Testis (tissue), 2 donors: ENCODE measurements at regions not wholly inside any gene's neighbourhood (a gene's known extent, or its start where the extent isn't known, plus 50 kb on each side); places are given as distances from the start of the nearest gene placed in this dataset.

Experiments used
- DNase-seq: peaks from one replicate; pipeline ENCODE4 v3.0.0-alpha.2; 2019
- H3K27ac ChIP-seq, 2 donors: fragments of 200-600 bp; sonication (generic); one replicate each; pipeline ENCODE4 v1.5.1; 2019
- H3K27me3 ChIP-seq: fragments of 200-600 bp; sonication (generic); one replicate; pipeline ENCODE4 v1.5.1; 2019
- H3K36me3 ChIP-seq: fragments of 200-600 bp; sonication (generic); one replicate; pipeline ENCODE4 v1.5.1; 2017; ENCODE audit warnings: low read depth; ENCODE audit errors: missing control alignments
- H3K4me1 ChIP-seq: fragments of 200-600 bp; sonication (generic); one replicate; pipeline ENCODE4 v1.5.1; 2019
- H3K4me3 ChIP-seq, 2 donors: fragments of 200-600 bp; sonication (generic); one replicate each; pipeline ENCODE4 v1.5.1; 2017 to 2019
- H3K9me3 ChIP-seq: fragments of 200-600 bp; sonication (generic); one replicate; pipeline ENCODE4 v1.5.1; 2017
- CTCF ChIP-seq, 3 experiments: fragments of 450-650 bp in 2 of 3; fragments of 200-600 bp in 1 of 3; sonication (generic) in 1 of 3; IDR thresholded peaks; one replicate each; pipeline ENCODE4 v1.5.1; 2016 to 2019; ENCODE audit warnings: antibody characterized with exemption in 3 of 3, mild to moderate bottlenecking in 2 of 3, moderate library complexity in 1 of 3
- POLR2A ChIP-seq: fragments of 450-650 bp; IDR thresholded peaks from one replicate; pipeline ENCODE4 v1.6.1; 2017; ENCODE audit warnings: antibody characterized with exemption, mild to moderate bottlenecking, moderate library complexity
- WGBS, 2 donors: methylation state at CpG; one replicate each; pipeline ENCODE4 v1.1.5; 2018; 5-methylcytosine and 5-hydroxymethylcytosine counted together
- intact Hi-C: fragments of 100-400 bp; cut with DNase I; formaldehyde crosslinking; loops from one replicate; pipeline ENCODE4 v1.15.1; 2023; ENCODE audit warnings: low total_unique reads

- Histone ChIP-seq H3K9me3 (no peaks in the 10 kb centered on the region), H3K27me3 (no peaks in the 10 kb centered on the region), H3K4me1 (no peaks in the 10 kb centered on the region), H3K27ac (no peak overlapping the region), H3K36me3 (no peaks in the 10 kb centered on the region), H3K4me3 (no peak overlapping the region)
- DNase-seq: no peak
- TF ChIP-seq CTCF (IDR thresholded peaks at IDR 0.05) (no peak), POLR2A (no peak)
- intact Hi-C loops: no loop called here
- 92 to 97% methylated on average over 1 of the region's 1 CpG for WGBS, 2 donors
Measured at GRCh38 chr7:18420748-18421147, 74.8 kb upstream of the HDAC9 start.

GRCh38 chr7:18421297-18422002 lies 74.1 kb upstream of the HDAC9 start:
- Histone ChIP-seq H3K4me3 (no peak overlapping the region), H3K9me3 (no peaks in the 10 kb centered on the region), H3K27me3 (no peaks in the 10 kb centered on the region), H3K27ac (no peak overlapping the region), H3K4me1 (no peaks in the 10 kb centered on the region), H3K36me3 (no peaks in the 10 kb centered on the region)
- TF ChIP-seq POLR2A (no peak), CTCF (IDR thresholded peaks at IDR 0.05) (no peak)
- no peak for DNase-seq
- intact Hi-C loops: no loop called here
- 50 to 63% methylated on average over 4 of the region's 4 CpGs for WGBS, 2 donors

DNA sequence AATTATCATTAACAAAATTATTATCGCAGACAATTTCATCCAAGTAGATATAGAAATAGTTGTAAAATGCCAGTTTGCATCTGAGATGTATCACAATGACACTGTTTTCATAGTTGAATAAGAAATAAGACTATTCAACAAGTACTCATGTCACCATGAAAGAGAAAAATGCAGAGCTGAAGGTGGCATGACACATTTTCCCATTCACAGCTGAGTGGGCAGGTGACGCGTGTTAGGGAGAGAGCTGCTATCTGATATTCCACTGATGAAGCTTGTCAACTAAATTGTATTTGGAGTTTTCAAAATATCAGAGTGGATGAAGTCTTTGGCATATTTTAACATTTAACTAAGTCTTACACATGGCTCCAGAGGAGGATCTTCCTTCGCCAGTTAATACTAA lies 70.3 kb upstream of the HDAC9 start:
- H3K36me3 ChIP-seq: no peaks in the 10 kb centered on the region
- no peaks in the 10 kb centered on the region for H3K4me1 ChIP-seq
- H3K4me3 ChIP-seq: no peak overlapping the region
- intact Hi-C loops: no loop called here
- no peaks in the 10 kb centered on the region for H3K9me3 ChIP-seq
- TF ChIP-seq POLR2A: no peak
- TF ChIP-seq CTCF (IDR thresholded peaks at IDR 0.05): no peak
- no peak for DNase-seq
- H3K27me3 ChIP-seq: no peaks in the 10 kb centered on the region
- no peak overlapping the region for H3K27ac ChIP-seq
- WGBS, 2 donors: 91 to 95% methylated on average over 4 of the region's 4 CpGs

DNA sequence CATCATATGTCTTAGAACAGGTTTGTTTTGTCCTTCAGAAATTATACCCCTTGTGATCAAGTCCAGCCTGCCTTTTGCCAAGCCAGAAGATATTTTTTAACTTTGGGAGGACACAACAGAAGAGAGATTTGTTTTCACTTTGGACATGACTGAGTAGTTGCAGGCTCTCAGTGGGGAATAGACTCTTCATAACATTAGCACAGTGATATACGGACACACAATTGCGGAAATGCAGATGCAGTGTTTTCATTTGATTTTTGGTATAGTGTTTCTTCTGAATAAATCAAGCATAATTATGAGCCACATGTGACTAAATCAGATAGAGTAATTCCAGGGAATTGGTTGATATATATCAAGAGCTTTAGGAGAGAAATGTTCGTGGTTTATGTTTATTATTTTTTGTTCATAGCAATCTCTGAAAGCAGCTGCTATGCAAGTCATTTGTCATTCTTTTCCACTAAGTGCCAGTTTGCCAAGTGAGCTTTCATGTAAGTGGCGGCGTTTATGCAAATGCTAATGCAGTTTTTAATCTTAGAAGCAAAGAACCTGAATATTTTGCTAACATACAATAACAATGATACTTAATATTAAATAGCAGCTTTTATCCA lies 69.6 kb upstream of the HDAC9 start:
- H3K36me3 ChIP-seq: no peaks in the 10 kb centered on the region
- H3K4me1 ChIP-seq: no peaks in the 10 kb centered on the region
- TF ChIP-seq CTCF (IDR thresholded peaks at IDR 0.05) (no peak), POLR2A (no peak)
- intact Hi-C loops: no loop called here
- WGBS, 2 donors: 91 to 93% methylated on average over 5 of the region's 5 CpGs
- DNase-seq: no peak
- H3K27me3 ChIP-seq: no peaks in the 10 kb centered on the region
- no peaks in the 10 kb centered on the region for H3K9me3 ChIP-seq
- no peak overlapping the region for H3K4me3 ChIP-seq
- H3K27ac ChIP-seq: no peak overlapping the region
